GM18507 (cell line): ENCODE measurements at regions not wholly inside any gene's neighbourhood (a gene's known extent, or its start where the extent isn't known, plus 50 kb on each side); places are given as distances from the start of the nearest gene placed in this dataset.
"Not testable (repeated sequence)": the region's sequence is repeated elsewhere in the genome, so short reads cannot be mapped to it uniquely, and the experiment has no call there.

Source experiments
- DNase-seq: peaks from one replicate; pipeline ENCODE4 v3.0.0; 2011; ENCODE audit warnings: low read depth; ENCODE audit not compliant: insufficient read length; ENCODE audit errors: extremely low spot score
- FAIRE-seq: peaks from 2 replicates; lab custom pipeline; 2011; peaks lifted over from hg19 to GRCh38; lab: Jason Lieb, UNC

GRCh38 chr14:53865711-53866110 is 90.9 kb downstream of the BMP4 start:
- no peak for FAIRE-seq
- no peak for DNase-seq

- no peak for DNase-seq
- FAIRE-seq = no peak
Observed at GRCh38 chr14:53861781-53862180, 94.8 kb downstream of the BMP4 start.

DNA sequence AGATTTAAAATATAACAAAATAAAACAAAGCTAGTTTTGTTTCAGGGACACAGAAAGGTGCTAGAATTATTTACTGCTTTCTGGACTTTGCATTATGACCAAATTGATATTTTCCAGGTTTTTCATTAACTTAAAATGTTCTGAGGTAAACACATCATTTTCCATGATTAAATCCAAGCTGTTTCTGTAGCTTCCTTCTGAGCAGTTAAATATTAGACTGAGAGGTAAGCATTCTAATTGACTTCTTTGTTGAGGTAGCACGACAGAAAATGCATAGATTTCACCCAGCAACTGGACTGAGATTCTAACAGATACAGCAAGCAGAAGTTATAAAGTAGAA is 98.3 kb downstream of the BMP4 start:
- no peak for DNase-seq
- no peak for FAIRE-seq

GRCh38 chr14:53857625-53858344 is 98.8 kb downstream of the BMP4 start:
- DNase-seq (no peak), FAIRE-seq (no peak)

DNA sequence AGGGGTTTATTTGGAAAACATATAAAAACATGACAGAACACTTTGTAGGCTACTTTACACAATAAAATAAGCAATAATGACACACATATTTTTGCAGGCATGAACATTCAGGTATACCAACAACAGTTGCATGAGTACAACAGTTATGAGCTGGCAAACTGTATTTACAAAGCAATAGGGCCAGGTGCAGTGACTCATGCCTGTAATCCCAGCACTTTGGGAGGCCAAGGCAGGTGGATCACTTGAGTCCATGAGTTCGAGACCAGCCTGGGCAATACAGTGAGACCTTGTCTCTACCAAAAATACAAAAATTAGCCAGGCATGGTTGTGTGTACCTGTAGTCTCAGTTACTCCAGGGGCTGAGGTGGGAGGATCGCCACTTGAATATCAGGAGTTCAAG is 101.1 kb downstream of the BMP4 start:
- FAIRE-seq (no peak), DNase-seq (no peak)

DNA sequence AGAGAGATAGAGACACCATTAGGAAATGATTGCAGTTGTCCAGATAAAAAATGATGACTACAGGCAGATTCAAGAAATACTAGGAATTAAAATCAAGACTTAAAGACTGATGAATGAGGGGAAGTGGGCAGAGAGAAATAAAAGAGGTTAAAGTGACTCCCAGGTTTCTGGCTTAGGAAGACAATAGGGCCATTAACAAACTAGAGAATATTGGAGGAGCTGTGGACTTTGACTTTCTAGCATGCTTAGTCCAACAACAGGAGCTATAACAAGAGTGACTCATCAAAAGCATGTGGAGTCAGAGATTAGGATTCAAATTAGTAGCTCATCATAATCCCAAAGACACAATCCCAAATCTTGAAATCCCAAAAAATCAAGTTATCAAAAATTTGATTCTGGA is 101.5 kb downstream of the BMP4 start:
- no peak for DNase-seq
- no peak for FAIRE-seq

DNA sequence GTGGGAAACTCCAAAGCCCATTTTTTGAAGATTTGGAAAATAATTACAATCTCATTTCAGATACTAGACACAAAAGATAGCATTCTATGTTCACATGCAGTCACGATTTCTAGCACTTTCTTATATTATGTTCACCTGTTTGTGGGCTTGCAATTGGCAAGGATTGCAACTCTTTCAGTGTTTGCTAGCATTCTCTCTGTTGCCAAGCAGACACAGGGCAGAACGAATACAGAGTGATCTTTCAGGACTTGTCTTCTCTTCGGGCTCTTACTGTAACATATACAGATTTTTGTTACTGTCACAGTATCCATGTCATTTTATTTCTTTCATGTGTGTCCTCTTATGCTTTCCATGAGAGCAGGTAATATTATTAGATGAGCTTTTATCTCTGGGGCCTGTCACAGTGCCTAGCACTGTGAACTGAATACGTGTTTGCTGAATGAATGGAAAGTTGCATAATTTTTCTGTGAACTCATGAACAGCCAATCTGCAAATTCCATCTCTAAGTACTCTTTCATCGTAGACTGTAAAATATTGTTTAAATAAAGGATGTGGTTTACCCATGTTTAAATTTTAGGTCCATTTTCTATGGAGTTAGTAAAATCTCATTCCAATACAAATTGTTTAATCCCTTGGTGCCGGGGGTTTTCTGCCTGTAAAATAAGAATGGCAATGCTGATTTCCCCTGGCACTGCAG is 105.1 kb downstream of the BMP4 start:
- FAIRE-seq = no peak

GRCh38 chr14:53850714-53851296 is 105.8 kb downstream of the BMP4 start:
- DNase-seq (no peak), FAIRE-seq (no peak)

More for the DNA sequence above, 105.1 kb downstream of the BMP4 start:
- no peak for DNase-seq

DNA sequence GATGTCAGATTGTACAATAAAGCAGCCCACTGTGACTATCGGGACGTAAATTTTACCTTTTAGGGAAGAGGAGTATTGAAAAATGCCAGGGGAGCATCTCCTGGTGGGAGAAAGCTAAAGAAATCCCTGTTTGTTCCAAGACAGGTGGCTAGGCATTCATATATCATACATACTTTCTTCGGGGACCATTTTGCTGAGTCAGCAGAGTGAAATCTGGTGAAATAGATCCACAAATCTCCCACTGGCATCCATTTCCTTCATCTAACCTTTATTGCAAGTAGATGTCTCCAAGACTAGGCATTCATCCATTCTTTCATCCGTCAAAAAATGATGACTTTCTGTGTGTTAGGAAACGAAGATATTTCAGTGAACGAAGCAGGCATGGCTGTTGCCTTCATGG is 107.1 kb downstream of the BMP4 start:
- no peak for DNase-seq
- no peak for FAIRE-seq

- no peak for DNase-seq
- no peak for FAIRE-seq
Observed at GRCh38 chr14:53848854-53849253, 107.8 kb downstream of the BMP4 start.

- no peak for FAIRE-seq
- no peak for DNase-seq
Observed at GRCh38 chr14:53847881-53848280, 108.7 kb downstream of the BMP4 start.

- no peak for FAIRE-seq
- no peak for DNase-seq
Observed at GRCh38 chr14:53847057-53847456, 109.6 kb downstream of the BMP4 start.

- DNase-seq (no peak), FAIRE-seq (no peak)
Observed at GRCh38 chr14:53845813-53846693, 110.6 kb downstream of the BMP4 start.

DNA sequence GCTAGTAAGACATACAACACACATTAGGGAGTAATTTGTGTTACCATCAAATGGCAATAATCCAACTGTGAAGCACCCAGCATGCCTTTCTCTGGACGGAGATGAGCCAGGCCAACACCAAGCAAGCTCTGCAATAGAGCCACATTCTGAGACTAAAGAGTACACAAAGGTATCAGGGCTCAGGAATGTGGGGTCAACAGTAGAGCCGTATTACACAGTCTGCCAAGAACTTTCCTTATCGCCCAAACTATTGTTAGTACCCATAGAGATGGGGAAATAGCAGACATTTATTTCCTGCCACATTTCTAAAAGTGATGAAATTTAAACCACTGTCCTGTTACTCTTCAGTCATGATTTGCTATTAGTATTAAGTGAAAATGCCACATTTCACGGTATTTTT is 113.7 kb downstream of the BMP4 start:
- no peak for DNase-seq
- FAIRE-seq = no peak

GRCh38 chr14:53841109-53842099 is 115.2 kb downstream of the BMP4 start:
- no peak for FAIRE-seq
- no peak for DNase-seq

- DNase-seq (no peak), FAIRE-seq (no peak)
Observed at GRCh38 chr14:53840444-53840843, 116.2 kb downstream of the BMP4 start.

- FAIRE-seq (no peak), DNase-seq (no peak)
Observed at GRCh38 chr14:53838374-53838773, 118.3 kb downstream of the BMP4 start.

DNA sequence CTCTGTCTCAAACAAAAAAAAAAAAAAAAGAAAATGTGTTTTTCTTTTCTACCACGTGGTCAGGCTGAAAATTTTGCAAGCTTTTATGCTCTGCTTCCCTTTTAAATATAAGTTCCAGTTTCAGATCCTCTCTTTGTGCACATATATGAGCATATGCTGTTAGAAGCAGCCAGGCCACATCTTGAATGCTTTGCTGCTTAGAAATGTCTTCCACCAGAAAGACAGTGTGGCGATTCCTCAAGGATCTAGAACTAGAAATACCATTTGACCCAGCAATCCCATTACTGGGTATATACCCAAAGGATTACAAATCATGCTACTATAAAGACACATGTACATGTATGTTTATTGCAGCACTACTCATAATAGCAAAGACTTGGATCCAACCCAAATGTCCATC is 119.0 kb downstream of the BMP4 start:
- not testable (repeated sequence) for FAIRE-seq, DNase-seq

DNA sequence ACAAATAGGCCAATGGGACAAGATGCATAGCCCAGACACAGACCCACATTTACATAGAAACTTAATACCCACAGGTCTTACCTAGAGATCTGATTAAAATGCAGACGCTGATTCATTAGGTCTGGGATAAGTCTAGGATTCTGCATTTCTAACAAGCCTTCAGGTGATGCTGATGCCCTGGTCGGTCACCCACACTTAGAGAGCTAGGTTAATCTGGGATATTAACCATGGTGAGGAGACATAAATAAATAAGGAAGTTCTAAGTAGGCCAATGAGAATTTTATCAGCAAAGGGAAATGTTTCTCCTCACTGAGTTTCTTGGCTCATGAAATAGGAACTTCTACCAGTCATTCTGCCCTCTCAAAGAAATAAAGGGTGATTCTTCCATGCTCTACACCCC is 120.1 kb downstream of the BMP4 start:
- DNase-seq (no peak), FAIRE-seq (no peak)
